Fibroblast of mammary gland (primary cell): ENCODE measurements at regions not wholly inside any gene's neighbourhood (a gene's known extent, or its start where the extent isn't known, plus 50 kb on each side); places are given as distances from the start of the nearest gene placed in this dataset.

Experiments
- DNase-seq: peaks from one replicate; pipeline ENCODE4 v3.0.0-alpha.2; 2010; ENCODE audit warnings: low read depth
- H3K4me3 ChIP-seq: 2 replicates; pipeline ENCODE4 v1.5.1; 2011; ENCODE audit warnings: low read depth, mild to moderate bottlenecking, low read length, moderate library complexity; ENCODE audit not compliant: control insufficient read depth
- CTCF ChIP-seq: conservative IDR thresholded peaks from 2 replicates; pipeline ENCODE4 v1.5.1; 2011; ENCODE audit warnings: low read depth, low read length, inconsistent platforms; ENCODE audit not compliant: control insufficient read depth, insufficient read depth

GRCh38 chr20:6530254-6530653 lies 237.2 kb upstream of the BMP2 start:
- no peak for DNase-seq
- H3K4me3 ChIP-seq, result no peak overlapping the region
- TF ChIP-seq CTCF, result no peak

- DNase-seq, result peak; percentile 48
- peak; percentile 3 for TF ChIP-seq CTCF
- H3K4me3 ChIP-seq, result no peak overlapping the region
These were observed 241.8 kb upstream of the BMP2 start for GRCh38 chr20:6525447-6526303.

- H3K4me3 ChIP-seq, result no peak overlapping the region
- DNase-seq, result no peak
- no peak for TF ChIP-seq CTCF
These were observed 243.2 kb upstream of the BMP2 start for GRCh38 chr20:6524305-6524704.

- no peak for TF ChIP-seq CTCF
- peak; percentile 75 for DNase-seq
- H3K4me3 ChIP-seq, result no peak overlapping the region
These were observed 247.9 kb upstream of the BMP2 start for GRCh38 chr20:6519556-6519955.

- H3K4me3 ChIP-seq, result no peak overlapping the region
- no peak for DNase-seq
- no peak for TF ChIP-seq CTCF
These were observed 252.2 kb upstream of the BMP2 start for GRCh38 chr20:6515261-6515660.

GRCh38 chr20:6513599-6513998 lies 253.9 kb upstream of the BMP2 start:
- TF ChIP-seq CTCF, result no peak
- no peak overlapping the region for H3K4me3 ChIP-seq
- no peak for DNase-seq
